NOMO-1 treated with DMSO at 0.1 percent for 48 hours (cell line): ENCODE measurements at regions not wholly inside any gene's neighbourhood (a gene's known extent, or its start where the extent isn't known, plus 50 kb on each side); places are given as distances from the start of the nearest gene placed in this dataset.

ENCODE experiments used
- DNase-seq: peaks from one replicate; lab custom pipeline; 2025; ENCODE audit not compliant: unreplicated experiment; lab: John Stamatoyannopoulos, UW

- no peak for DNase-seq
Observed at GRCh38 chr13:112244495-112245177, 131.5 kb upstream of the SPACA7 start.

GRCh38 chr13:112245179-112245724 lies 130.9 kb upstream of the SPACA7 start:
- no peak for DNase-seq

- no peak for DNase-seq
Observed at GRCh38 chr13:112245989-112246388, 130.2 kb upstream of the SPACA7 start.

- no peak for DNase-seq
Observed at GRCh38 chr13:112246731-112247470, 129.3 kb upstream of the SPACA7 start.

GRCh38 chr13:112247471-112248405 lies 128.4 kb upstream of the SPACA7 start:
- DNase-seq: no peak

- no peak for DNase-seq
Observed at GRCh38 chr13:112248406-112248760, 127.8 kb upstream of the SPACA7 start.

- DNase-seq: no peak
Observed at GRCh38 chr13:112248862-112249592, 127.1 kb upstream of the SPACA7 start.

GRCh38 chr13:112249644-112250610 lies 126.2 kb upstream of the SPACA7 start:
- DNase-seq: no peak

- DNase-seq: no peak
Observed at GRCh38 chr13:112250788-112251445, 125.2 kb upstream of the SPACA7 start.

- DNase-seq: no peak
Observed at GRCh38 chr13:112251930-112252585, 124.1 kb upstream of the SPACA7 start.

- no peak for DNase-seq
Observed at GRCh38 chr13:112252804-112253590, 123.2 kb upstream of the SPACA7 start.

GRCh38 chr13:112253631-112254030 lies 122.5 kb upstream of the SPACA7 start:
- no peak for DNase-seq

- DNase-seq: no peak
Observed at GRCh38 chr13:112254061-112254818, 121.9 kb upstream of the SPACA7 start.

- no peak for DNase-seq
Observed at GRCh38 chr13:112254900-112255299, 121.3 kb upstream of the SPACA7 start.

GRCh38 chr13:112255550-112256120 lies 120.5 kb upstream of the SPACA7 start:
- no peak for DNase-seq

GRCh38 chr13:112256716-112257494 lies 119.2 kb upstream of the SPACA7 start:
- no peak for DNase-seq
